SU-DHL-6 (cell line): ENCODE measurements at regions not wholly inside any gene's neighbourhood (a gene's known extent, or its start where the extent isn't known, plus 50 kb on each side); places are given as distances from the start of the nearest gene placed in this dataset.

Experiments used
- EZH2phosphoT487 ChIP-seq: fragments of 200-600 bp; sonication (generic), shearing (Covaris generic); conservative IDR thresholded peaks from 2 replicates; pipeline ENCODE4 v1.6.1; 2018; ENCODE audit warnings: mild to moderate bottlenecking, antibody characterized with exemption, low read length, moderate library complexity, mixed read lengths
- TF ChIP-seq, protein P1 (sequence below): fragments of 200-600 bp; sonication (generic); IDR thresholded peaks from one replicate; pipeline ENCODE4 v1.5.1; 2017; ENCODE audit warnings: antibody characterized with exemption, mild to moderate bottlenecking, low read length, moderate library complexity; ENCODE audit not compliant: insufficient read depth, poor library complexity, severe bottlenecking

DNA sequence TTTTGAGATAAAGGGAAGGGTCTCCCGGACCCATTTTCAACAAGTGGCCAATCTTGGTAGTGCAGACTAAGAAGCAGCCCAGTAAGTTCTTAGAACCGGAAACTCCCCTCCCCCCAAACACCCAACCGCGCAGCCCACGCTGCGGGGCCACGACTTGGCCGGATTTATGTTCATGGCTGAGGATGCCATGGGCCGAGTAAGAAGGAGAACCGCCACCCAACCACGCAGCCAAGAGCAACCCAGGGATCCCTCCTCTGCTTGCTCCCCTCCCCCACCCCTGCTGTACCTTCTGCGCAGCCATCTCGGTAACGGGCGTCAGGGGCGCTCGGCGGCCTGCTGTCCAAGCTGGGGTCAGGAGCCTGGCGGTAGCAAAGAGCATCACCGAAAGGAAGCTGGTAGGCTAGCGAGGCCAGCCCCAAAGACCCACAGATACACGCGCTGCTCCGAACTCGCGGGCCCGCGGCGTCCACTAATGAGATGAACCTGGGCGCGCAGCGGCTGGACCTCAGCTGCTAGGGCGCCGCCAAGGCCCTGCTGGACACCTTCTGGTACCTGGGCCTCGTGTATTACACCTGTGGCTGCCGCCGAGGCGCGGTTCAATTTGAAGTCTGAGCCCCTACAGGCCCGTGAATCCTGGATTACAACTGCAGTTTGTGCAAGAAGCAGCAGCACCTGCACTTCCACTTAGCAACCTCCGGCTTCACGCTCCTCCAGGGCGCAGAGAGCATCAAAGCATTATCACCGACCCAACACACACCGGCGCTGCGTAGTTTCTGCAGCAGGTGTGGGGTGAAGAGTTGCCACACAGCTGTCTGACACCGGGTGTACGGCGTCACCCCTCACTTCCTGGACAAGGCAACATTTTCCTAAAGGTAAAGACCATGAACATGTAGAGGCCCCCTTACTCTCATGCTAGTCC, 63.4 kb downstream of the NUDT10 start:
- TF ChIP-seq, protein P1, sequence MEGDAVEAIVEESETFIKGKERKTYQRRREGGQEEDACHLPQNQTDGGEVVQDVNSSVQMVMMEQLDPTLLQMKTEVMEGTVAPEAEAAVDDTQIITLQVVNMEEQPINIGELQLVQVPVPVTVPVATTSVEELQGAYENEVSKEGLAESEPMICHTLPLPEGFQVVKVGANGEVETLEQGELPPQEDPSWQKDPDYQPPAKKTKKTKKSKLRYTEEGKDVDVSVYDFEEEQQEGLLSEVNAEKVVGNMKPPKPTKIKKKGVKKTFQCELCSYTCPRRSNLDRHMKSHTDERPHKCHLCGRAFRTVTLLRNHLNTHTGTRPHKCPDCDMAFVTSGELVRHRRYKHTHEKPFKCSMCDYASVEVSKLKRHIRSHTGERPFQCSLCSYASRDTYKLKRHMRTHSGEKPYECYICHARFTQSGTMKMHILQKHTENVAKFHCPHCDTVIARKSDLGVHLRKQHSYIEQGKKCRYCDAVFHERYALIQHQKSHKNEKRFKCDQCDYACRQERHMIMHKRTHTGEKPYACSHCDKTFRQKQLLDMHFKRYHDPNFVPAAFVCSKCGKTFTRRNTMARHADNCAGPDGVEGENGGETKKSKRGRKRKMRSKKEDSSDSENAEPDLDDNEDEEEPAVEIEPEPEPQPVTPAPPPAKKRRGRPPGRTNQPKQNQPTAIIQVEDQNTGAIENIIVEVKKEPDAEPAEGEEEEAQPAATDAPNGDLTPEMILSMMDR: no peak
- no peak for TF ChIP-seq EZH2phosphoT487
